ENCODE measurements at regions not wholly inside any gene's neighbourhood (a gene's known extent, or its start where the extent isn't known, plus 50 kb on each side); places are given as distances from the start of the nearest gene placed in this dataset.

DNA sequence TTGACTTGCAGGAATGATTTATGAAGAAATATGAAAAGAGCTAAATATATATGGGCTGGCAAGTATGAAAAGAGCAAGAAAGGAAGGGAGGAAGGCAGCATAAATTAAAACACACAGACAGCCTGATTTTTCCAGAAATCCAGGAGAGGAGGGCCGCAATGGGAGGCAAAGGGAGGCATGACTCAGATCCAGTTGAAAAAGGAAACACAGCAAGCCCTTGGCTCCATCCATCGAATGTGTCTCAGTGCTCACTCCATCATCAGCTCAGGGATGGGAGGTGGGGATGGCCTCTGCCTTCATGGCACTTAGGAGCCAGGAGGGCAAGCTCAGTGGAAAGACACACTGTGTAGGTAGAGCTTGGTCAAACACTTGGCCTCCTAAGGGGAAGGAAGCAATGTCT lies 75.7 kb upstream of the PDZD8 start:
- Mint-ChIP-seq H3K4me1 (ENCODE audit: low read depth) (peaks cover 5% of the 10 kb centered on the region), H3K27me3 (peaks cover 2% of the 10 kb centered on the region), H3K27ac (no peak overlapping the region), H3K4me3 (ENCODE audit: low read depth) (no peak overlapping the region), H3K36me3 (ENCODE audit: insufficient read depth) (no peaks in the 10 kb centered on the region), H3K9me3 (ENCODE audit: low read depth) (peaks cover 10% of the 10 kb centered on the region)
- no peak for DNase-seq (ENCODE audit: low spot score, unreplicated experiment)
- TF ChIP-seq, protein P1, sequence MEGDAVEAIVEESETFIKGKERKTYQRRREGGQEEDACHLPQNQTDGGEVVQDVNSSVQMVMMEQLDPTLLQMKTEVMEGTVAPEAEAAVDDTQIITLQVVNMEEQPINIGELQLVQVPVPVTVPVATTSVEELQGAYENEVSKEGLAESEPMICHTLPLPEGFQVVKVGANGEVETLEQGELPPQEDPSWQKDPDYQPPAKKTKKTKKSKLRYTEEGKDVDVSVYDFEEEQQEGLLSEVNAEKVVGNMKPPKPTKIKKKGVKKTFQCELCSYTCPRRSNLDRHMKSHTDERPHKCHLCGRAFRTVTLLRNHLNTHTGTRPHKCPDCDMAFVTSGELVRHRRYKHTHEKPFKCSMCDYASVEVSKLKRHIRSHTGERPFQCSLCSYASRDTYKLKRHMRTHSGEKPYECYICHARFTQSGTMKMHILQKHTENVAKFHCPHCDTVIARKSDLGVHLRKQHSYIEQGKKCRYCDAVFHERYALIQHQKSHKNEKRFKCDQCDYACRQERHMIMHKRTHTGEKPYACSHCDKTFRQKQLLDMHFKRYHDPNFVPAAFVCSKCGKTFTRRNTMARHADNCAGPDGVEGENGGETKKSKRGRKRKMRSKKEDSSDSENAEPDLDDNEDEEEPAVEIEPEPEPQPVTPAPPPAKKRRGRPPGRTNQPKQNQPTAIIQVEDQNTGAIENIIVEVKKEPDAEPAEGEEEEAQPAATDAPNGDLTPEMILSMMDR (IDR thresholded peaks at IDR 0.05; ENCODE audit: unreplicated experiment) = no peak

GRCh38 chr10:117449636-117450035 lies 74.4 kb upstream of the PDZD8 start:
- H3K27ac Mint-ChIP-seq = no peak overlapping the region
- no peak for DNase-seq (ENCODE audit: low spot score, unreplicated experiment)
- H3K4me3 Mint-ChIP-seq (ENCODE audit: low read depth) = no peak overlapping the region
- H3K27me3 Mint-ChIP-seq = peaks cover 2% of the 10 kb centered on the region
- H3K4me1 Mint-ChIP-seq (ENCODE audit: low read depth) = peaks cover 5% of the 10 kb centered on the region
- no peaks in the 10 kb centered on the region for H3K36me3 Mint-ChIP-seq (ENCODE audit: insufficient read depth)
- H3K9me3 Mint-ChIP-seq (ENCODE audit: low read depth) = peaks cover 10% of the 10 kb centered on the region
- TF ChIP-seq, protein P1 (IDR thresholded peaks at IDR 0.05; ENCODE audit: unreplicated experiment) = no peak

DNA sequence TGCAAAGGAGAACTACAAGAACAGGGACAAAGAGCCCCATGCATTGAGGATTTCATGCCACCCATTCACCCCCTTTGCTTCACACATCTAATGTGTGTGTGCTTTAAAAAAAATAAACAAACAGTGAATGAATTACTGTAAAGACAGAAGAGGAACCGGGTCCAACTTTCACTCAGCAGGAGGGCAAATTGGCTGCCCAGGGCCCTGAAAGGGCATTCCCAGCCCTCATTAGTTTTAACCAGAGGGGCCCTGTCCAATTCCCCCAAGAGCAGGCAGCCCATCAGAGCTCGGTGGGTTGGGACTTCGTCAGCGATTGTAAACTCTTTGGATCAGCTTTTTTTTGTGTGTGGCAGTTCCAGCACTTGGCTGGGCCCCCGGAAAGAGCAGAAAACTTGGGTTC lies 73.6 kb upstream of the PDZD8 start:
- Mint-ChIP-seq H3K4me1 (ENCODE audit: low read depth) (peaks cover 5% of the 10 kb centered on the region), H3K4me3 (ENCODE audit: low read depth) (no peak overlapping the region), H3K27ac (no peak overlapping the region), H3K9me3 (ENCODE audit: low read depth) (peaks cover 10% of the 10 kb centered on the region), H3K36me3 (ENCODE audit: insufficient read depth) (no peaks in the 10 kb centered on the region), H3K27me3 (peaks cover 2% of the 10 kb centered on the region)
- TF ChIP-seq, protein P1 (IDR thresholded peaks at IDR 0.05; ENCODE audit: unreplicated experiment) = no peak
- no peak for DNase-seq (ENCODE audit: low spot score, unreplicated experiment)

GRCh38 chr10:117445992-117446391 lies 70.8 kb upstream of the PDZD8 start:
- Mint-ChIP-seq H3K4me3 (ENCODE audit: low read depth) (no peak overlapping the region), H3K4me1 (ENCODE audit: low read depth) (peaks cover 5% of the 10 kb centered on the region), H3K27ac (no peak overlapping the region), H3K9me3 (ENCODE audit: low read depth) (no peaks in the 10 kb centered on the region), H3K27me3 (peaks cover 8% of the 10 kb centered on the region), H3K36me3 (ENCODE audit: insufficient read depth) (no peaks in the 10 kb centered on the region)
- TF ChIP-seq, protein P1 (IDR thresholded peaks at IDR 0.05; ENCODE audit: unreplicated experiment) = no peak
- no peak for DNase-seq (ENCODE audit: low spot score, unreplicated experiment)

- Mint-ChIP-seq H3K27me3 (peaks cover 8% of the 10 kb centered on the region), H3K36me3 (ENCODE audit: insufficient read depth) (no peaks in the 10 kb centered on the region), H3K4me3 (ENCODE audit: low read depth) (no peak overlapping the region), H3K4me1 (ENCODE audit: low read depth) (peaks cover 5% of the 10 kb centered on the region), H3K9me3 (ENCODE audit: low read depth) (no peaks in the 10 kb centered on the region), H3K27ac (no peak overlapping the region)
- TF ChIP-seq, protein P1 (IDR thresholded peaks at IDR 0.05; ENCODE audit: unreplicated experiment) = no peak
- DNase-seq (ENCODE audit: low spot score, unreplicated experiment) = no peak
Observed at GRCh38 chr10:117444497-117445040, 69.3 kb upstream of the PDZD8 start.

Measured in progenitor cell of endocrine pancreas (in vitro differentiated cells).